Parathyroid adenoma (tissue), 2 donors: ENCODE measurements at regions not wholly inside any gene's neighbourhood (a gene's known extent, or its start where the extent isn't known, plus 50 kb on each side); places are given as distances from the start of the nearest gene placed in this dataset.

ENCODE experiments used
- H2AFZ ChIP-seq: fragments of 300-600 bp; sonication (generic); one replicate; pipeline ENCODE4 v1.7.0; 2017; ENCODE audit warnings: antibody characterized with exemption, mild to moderate bottlenecking
- H3K27ac ChIP-seq: fragments of 300-600 bp; sonication (generic); one replicate; pipeline ENCODE4 v1.7.0; 2017
- H3K27me3 ChIP-seq: fragments of 300-600 bp; sonication (generic); one replicate; pipeline ENCODE4 v1.7.0; 2017; ENCODE audit warnings: low read length; ENCODE audit not compliant: control insufficient read depth, insufficient read depth
- H3K36me3 ChIP-seq: fragments of 300-600 bp; sonication (generic); one replicate; pipeline ENCODE4 v1.7.0; 2017; ENCODE audit warnings: low read length; ENCODE audit not compliant: control insufficient read depth, insufficient read depth
- H3K4me1 ChIP-seq: fragments of 300-600 bp; sonication (generic); one replicate; pipeline ENCODE4 v1.7.0; 2017; ENCODE audit warnings: control low read depth
- H3K4me2 ChIP-seq: fragments of 300-600 bp; sonication (generic); one replicate; pipeline ENCODE4 v1.7.0; 2017; ENCODE audit warnings: low read length
- H3K4me3 ChIP-seq: fragments of 300-600 bp; sonication (generic); one replicate; pipeline ENCODE4 v1.7.0; 2017; ENCODE audit warnings: low read depth, low read length
- H3K79me2 ChIP-seq: fragments of 300-600 bp; sonication (generic); one replicate; pipeline ENCODE4 v1.7.0; 2017; ENCODE audit warnings: control low read depth
- H3K9ac ChIP-seq: fragments of 300-600 bp; sonication (generic); one replicate; pipeline ENCODE4 v1.7.0; 2017; ENCODE audit warnings: mild to moderate bottlenecking
- H3K9me3 ChIP-seq: fragments of 300-600 bp; sonication (generic); one replicate; pipeline ENCODE4 v1.7.0; 2017; ENCODE audit warnings: low read length; ENCODE audit not compliant: control insufficient read depth
- CTCF ChIP-seq: fragments of 300-600 bp; sonication (generic); IDR thresholded peaks from one replicate; pipeline ENCODE4 v1.7.0; 2017; ENCODE audit warnings: antibody characterized with exemption, mild to moderate bottlenecking
- donor health status: primary hyperparathyroidism.

- no peak for TF ChIP-seq CTCF
- no peaks in the 10 kb centered on the region for H3K79me2 ChIP-seq
- no peak overlapping the region for H3K27ac ChIP-seq
- H3K4me1 ChIP-seq, result no peaks in the 10 kb centered on the region
- H3K27me3 ChIP-seq, result no peaks in the 10 kb centered on the region
- no peak overlapping the region for H3K4me3 ChIP-seq
- no peak overlapping the region for H3K4me2 ChIP-seq
- H3K36me3 ChIP-seq, result no peaks in the 10 kb centered on the region
- H3K9ac ChIP-seq, result no peak overlapping the region
- no peak overlapping the region for H2AFZ ChIP-seq
- no peaks in the 10 kb centered on the region for H3K9me3 ChIP-seq
Observed at GRCh38 chr6:91852252-91852651, 1265.4 kb upstream of the MAP3K7 start.

- H3K27me3 ChIP-seq, result no peaks in the 10 kb centered on the region
- no peaks in the 10 kb centered on the region for H3K36me3 ChIP-seq
- no peak overlapping the region for H3K4me3 ChIP-seq
- no peak overlapping the region for H3K9ac ChIP-seq
- H3K4me1 ChIP-seq, result no peaks in the 10 kb centered on the region
- no peak for TF ChIP-seq CTCF
- H3K4me2 ChIP-seq, result no peak overlapping the region
- H3K27ac ChIP-seq, result no peak overlapping the region
- no peaks in the 10 kb centered on the region for H3K79me2 ChIP-seq
- H2AFZ ChIP-seq, result no peak overlapping the region
- no peaks in the 10 kb centered on the region for H3K9me3 ChIP-seq
Observed at GRCh38 chr6:91834813-91835212, 1247.9 kb upstream of the MAP3K7 start.

GRCh38 chr6:91827151-91827550 lies 1240.3 kb upstream of the MAP3K7 start:
- no peaks in the 10 kb centered on the region for H3K9me3 ChIP-seq
- no peak overlapping the region for H3K4me3 ChIP-seq
- H3K4me2 ChIP-seq, result no peak overlapping the region
- H2AFZ ChIP-seq, result no peak overlapping the region
- H3K27me3 ChIP-seq, result no peaks in the 10 kb centered on the region
- no peak overlapping the region for H3K27ac ChIP-seq
- H3K36me3 ChIP-seq, result no peaks in the 10 kb centered on the region
- no peak overlapping the region for H3K9ac ChIP-seq
- no peak for TF ChIP-seq CTCF
- no peaks in the 10 kb centered on the region for H3K4me1 ChIP-seq
- no peaks in the 10 kb centered on the region for H3K79me2 ChIP-seq

GRCh38 chr6:91826128-91826527 lies 1239.3 kb upstream of the MAP3K7 start:
- Histone ChIP-seq H3K4me3 (no peak overlapping the region), H2AFZ (no peak overlapping the region), H3K4me2 (no peak overlapping the region), H3K9me3 (no peaks in the 10 kb centered on the region), H3K36me3 (no peaks in the 10 kb centered on the region), H3K4me1 (no peaks in the 10 kb centered on the region), H3K27ac (no peak overlapping the region), H3K79me2 (no peaks in the 10 kb centered on the region), H3K27me3 (no peaks in the 10 kb centered on the region), H3K9ac (no peak overlapping the region)
- no peak for TF ChIP-seq CTCF

GRCh38 chr6:91824331-91824730 lies 1237.5 kb upstream of the MAP3K7 start:
- no peak overlapping the region for H3K4me3 ChIP-seq
- no peaks in the 10 kb centered on the region for H3K9me3 ChIP-seq
- H3K27me3 ChIP-seq, result no peaks in the 10 kb centered on the region
- H2AFZ ChIP-seq, result no peak overlapping the region
- H3K9ac ChIP-seq, result no peak overlapping the region
- H3K4me2 ChIP-seq, result no peak overlapping the region
- no peak for TF ChIP-seq CTCF
- no peaks in the 10 kb centered on the region for H3K4me1 ChIP-seq
- H3K36me3 ChIP-seq, result no peaks in the 10 kb centered on the region
- no peaks in the 10 kb centered on the region for H3K79me2 ChIP-seq
- no peak overlapping the region for H3K27ac ChIP-seq
